B cell (primary cell): ENCODE measurements at regions not wholly inside any gene's neighbourhood (a gene's known extent, or its start where the extent isn't known, plus 50 kb on each side); places are given as distances from the start of the nearest gene placed in this dataset.
"Not testable (repeated sequence)": the region's sequence is repeated elsewhere in the genome, so short reads cannot be mapped to it uniquely, and the experiment has no call there.

Experiments
- ATAC-seq: fragments of 200-7000 bp; cut with Tn5 transposase; one replicate; pipeline ENCODE4 v1.10.0; 2021; ENCODE audit warnings: low read depth, mild to moderate bottlenecking, moderate number of reproducible peaks, moderate library complexity
- CTCF ChIA-PET: fragments of 350-600 bp; sonication (Branson Sonifier 250); formaldehyde crosslinking; loops from one replicate; lab custom pipeline; 2021; ENCODE audit warnings: antibody characterized with exemption, inconsistent platforms; lab: Charles Lee
- POLR2A ChIA-PET: fragments of 350-600 bp; sonication (Branson Sonifier 250); formaldehyde crosslinking; loops from one replicate; lab custom pipeline; 2021; ENCODE audit warnings: antibody characterized with exemption; lab: Charles Lee
- DNase-seq: peaks from one replicate; pipeline ENCODE4 v3.0.0; 2013
- H2AFZ ChIP-seq: 2 replicates; pipeline ENCODE4 v1.6.1; 2012; ENCODE audit warnings: mild to moderate bottlenecking, low read depth, low read length; ENCODE audit not compliant: insufficient read depth, poor library complexity, severe bottlenecking
- H3K27ac ChIP-seq, 2 donors: 1 replicate in 1 of 2; 2 replicates in 1 of 2; pipeline ENCODE4 v1.5.1; 2012 to 2013; ENCODE audit warnings: low read length in 2 of 2, mild to moderate bottlenecking in 2 of 2, moderate library complexity in 1 of 2
- H3K27me3 ChIP-seq, 4 experiments: fragments of 200-600 bp in 1 of 4; sonication (generic) in 1 of 4; replicated peaks in 1 of 4; 1 replicate in 2 of 4; 2 replicates in 2 of 4; pipeline versions ENCODE4 v1.6.1 to v1.7.0; 2013 to 2016; ENCODE audit warnings: low read length in 3 of 4, mild to moderate bottlenecking in 2 of 4, mixed read lengths in 1 of 4, moderate library complexity in 1 of 4; ENCODE audit not compliant: insufficient read depth in 4 of 4, control insufficient read depth in 3 of 4; ENCODE audit errors: control extremely low read depth in 1 of 4
- H3K36me3 ChIP-seq, 2 experiments: replicated peaks in 1 of 2; 1 replicate in 1 of 2; 2 replicates in 1 of 2; pipeline versions ENCODE4 v1.6.1 to v1.7.1; 2013; ENCODE audit warnings: low read length in 1 of 2; ENCODE audit not compliant: insufficient read depth in 2 of 2, control insufficient read depth in 1 of 2; ENCODE audit errors: control extremely low read depth in 1 of 2, extremely low read depth in 1 of 2
- H3K4me1 ChIP-seq, 2 donors: fragments of 200-600 bp in 1 of 2; sonication (generic) in 1 of 2; 1 replicate in 1 of 2; 2 replicates in 1 of 2; pipeline versions ENCODE4 v1.5.1 to v1.6.1; 2013 to 2017; ENCODE audit warnings: low read length in 2 of 2; ENCODE audit not compliant: control insufficient read depth in 2 of 2, insufficient read depth in 2 of 2
- H3K4me2 ChIP-seq: replicated peaks from 2 replicates; pipeline ENCODE3; 2012; ENCODE audit warnings: mild to moderate bottlenecking, low read depth, low read length; ENCODE audit not compliant: poor library complexity, severe bottlenecking
- H3K4me3 ChIP-seq, 5 experiments: fragments of 200-600 bp in 1 of 5; sonication (generic) in 1 of 5; 1 replicate in 3 of 5; 2 replicates in 2 of 5; pipeline versions ENCODE4 v1.5.1 to v1.7.0; 2011 to 2016; ENCODE audit warnings: low read length in 4 of 5, mild to moderate bottlenecking in 4 of 5, low read depth in 2 of 5, control low read depth in 1 of 5, moderate library complexity in 1 of 5; ENCODE audit not compliant: insufficient read depth in 1 of 5; ENCODE audit errors: control extremely low read depth in 1 of 5, extremely low read depth in 1 of 5
- H3K79me2 ChIP-seq: fragments of 200-600 bp; sonication (generic); one replicate; pipeline ENCODE4 v1.6.0; 2016; ENCODE audit warnings: low read length; ENCODE audit not compliant: control insufficient read depth, insufficient read depth
- H3K9ac ChIP-seq: fragments of 200-600 bp; sonication (generic); 2 replicates; pipeline ENCODE4 v1.6.1; 2017; ENCODE audit warnings: mild to moderate bottlenecking, low read length, moderate library complexity
- H3K9me3 ChIP-seq, 3 donors: one replicate each; pipeline versions ENCODE4 v1.6.1 to v1.7.1; 2013; ENCODE audit warnings: low read length in 2 of 3; ENCODE audit not compliant: control insufficient read depth in 2 of 3, insufficient read depth in 1 of 3; ENCODE audit errors: control extremely low read depth in 1 of 3
- H4K20me1 ChIP-seq: 2 replicates; pipeline ENCODE4 v1.6.0; 2012; ENCODE audit warnings: mild to moderate bottlenecking, low read length; ENCODE audit not compliant: insufficient read depth, control insufficient read depth, poor library complexity, severe bottlenecking
- H3K27ac Mint-ChIP-seq: one replicate; pipeline ENCODE4 v1.8.0; 2021; ENCODE audit warnings: mixed read lengths
- H3K27me3 Mint-ChIP-seq: one replicate; pipeline ENCODE4 v1.8.0; 2021; ENCODE audit warnings: mixed read lengths
- H3K4me1 Mint-ChIP-seq: one replicate; pipeline ENCODE4 v1.8.0; 2021; ENCODE audit warnings: mixed read lengths
- H3K4me3 Mint-ChIP-seq: one replicate; pipeline ENCODE4 v1.8.0; 2021; ENCODE audit warnings: mixed read lengths
- H3K9me3 Mint-ChIP-seq: one replicate; pipeline ENCODE4 v1.8.0; 2022; ENCODE audit warnings: mixed read lengths; ENCODE audit not compliant: insufficient read depth
- CTCF ChIP-seq: fragments of 200-600 bp; IDR thresholded peaks from one replicate; pipeline ENCODE4 v1.8.0; 2022; ENCODE audit warnings: antibody characterized with exemption, mild to moderate bottlenecking
- EZH2 ChIP-seq: IDR thresholded peaks from 2 replicates; pipeline ENCODE4 v1.6.1; 2012; ENCODE audit warnings: borderline replicate concordance, low read depth, mild to moderate bottlenecking, moderate library complexity, low read length; ENCODE audit not compliant: insufficient read depth, poor library complexity, severe bottlenecking
- WGBS: methylation state at CpG from one replicate; pipeline ENCODE4 v1.1.5; 2013; ENCODE audit warnings: missing lambda C conversion rate; ENCODE audit not compliant: insufficient coverage; 5-methylcytosine and 5-hydroxymethylcytosine counted together
- intact Hi-C: fragments of 100-400 bp; cut with micrococcal nuclease; formaldehyde crosslinking; loops from one replicate; pipeline ENCODE4 v1.10.0; 2022

GRCh38 chr13:105672881-105673280 lies 862.6 kb downstream of the EFNB2 start:
- H3K9me3 ChIP-seq, result peaks cover 0 to 2% (median 0%) of the 10 kb centered on the region in 3 donors
- POLR2A ChIA-PET, result no interaction called here
- H3K4me1 ChIP-seq, result no peaks in the 10 kb centered on the region
- no peaks in the 10 kb centered on the region for H4K20me1 ChIP-seq
- H3K27me3 ChIP-seq, result no peaks in the 10 kb centered on the region
- no peaks in the 10 kb centered on the region for H3K79me2 ChIP-seq
- H3K4me3 Mint-ChIP-seq, result no peak overlapping the region
- 100% methylated on average over 1 of the region's 4 CpGs for WGBS
- H3K9me3 Mint-ChIP-seq, result no peaks in the 10 kb centered on the region
- H3K4me3 ChIP-seq, result no peak overlapping the region
- ATAC-seq (no peak), DNase-seq (no peak)
- H3K4me1 Mint-ChIP-seq, result no peaks in the 10 kb centered on the region
- CTCF ChIA-PET, result no interaction called here
- H3K36me3 ChIP-seq, result no peaks in the 10 kb centered on the region
- H3K27me3 Mint-ChIP-seq, result no peaks in the 10 kb centered on the region
- intact Hi-C loops, result no loop called here
- no peak overlapping the region for H3K4me2 ChIP-seq
- TF ChIP-seq EZH2 (no peak), CTCF (no peak)
- no peak overlapping the region for H3K27ac ChIP-seq
- no peak overlapping the region for H3K27ac Mint-ChIP-seq
- no peak overlapping the region for H2AFZ ChIP-seq
- no peak overlapping the region for H3K9ac ChIP-seq

- POLR2A ChIA-PET, H3K4me3 ChIP-seq, DNase-seq, H3K4me3 Mint-ChIP-seq, H3K9me3 ChIP-seq, H3K9ac ChIP-seq, H3K9me3 Mint-ChIP-seq, H3K36me3 ChIP-seq, H3K27me3 Mint-ChIP-seq, H3K27me3 ChIP-seq, ATAC-seq, H3K27ac Mint-ChIP-seq, H3K4me1 ChIP-seq, H3K27ac ChIP-seq, H2AFZ ChIP-seq, H4K20me1 ChIP-seq, intact Hi-C loops, H3K4me2 ChIP-seq, CTCF ChIA-PET, H3K79me2 ChIP-seq, H3K4me1 Mint-ChIP-seq: not testable (repeated sequence)
- WGBS, result 98% methylated on average over 8 of the region's 9 CpGs
Observed at GRCh38 chr13:105671131-105671530, 864.3 kb downstream of the EFNB2 start.
